Astrocyte (in vitro differentiated cells and primary cell): ENCODE measurements at regions not wholly inside any gene's neighbourhood (a gene's known extent, or its start where the extent isn't known, plus 50 kb on each side); places are given as distances from the start of the nearest gene placed in this dataset.

Experiments
- DNase-seq: peaks from one replicate; pipeline ENCODE4 v3.0.0-alpha.2; 2010; ENCODE audit warnings: low read depth
- FAIRE-seq: peaks from 2 replicates; lab custom pipeline; 2011; peaks lifted over from hg19 to GRCh38; lab: Jason Lieb, UNC
- H2AFZ ChIP-seq: 2 replicates; pipeline ENCODE4 v1.6.0; 2012; ENCODE audit warnings: low read depth, low read length, inconsistent platforms
- H3K27ac ChIP-seq: 2 replicates; pipeline ENCODE4 v1.5.1; 2011; ENCODE audit warnings: low read depth, low read length, inconsistent platforms
- H3K27me3 ChIP-seq: 2 replicates; pipeline ENCODE4 v1.6.0; 2011; ENCODE audit warnings: low read length, inconsistent platforms; ENCODE audit not compliant: insufficient read depth
- H3K36me3 ChIP-seq: 2 replicates; pipeline ENCODE4 v1.5.1; 2011; ENCODE audit warnings: low read length, inconsistent platforms; ENCODE audit not compliant: insufficient read depth
- H3K4me1 ChIP-seq: 2 replicates; pipeline ENCODE4 v1.5.1; 2011; ENCODE audit warnings: low read length, inconsistent platforms; ENCODE audit not compliant: insufficient read depth
- H3K4me2 ChIP-seq: 2 replicates; pipeline ENCODE4 v1.6.0; 2012; ENCODE audit warnings: low read length, inconsistent platforms
- H3K4me3 ChIP-seq: 2 replicates; pipeline ENCODE4 v1.5.1; 2011; ENCODE audit warnings: low read depth, mild to moderate bottlenecking, low read length, inconsistent platforms; ENCODE audit not compliant: insufficient read depth
- H3K79me2 ChIP-seq: 2 replicates; pipeline ENCODE4 v1.6.0; 2012; ENCODE audit warnings: mild to moderate bottlenecking, low read length, inconsistent platforms; ENCODE audit not compliant: insufficient read depth
- H3K9ac ChIP-seq: 2 replicates; pipeline ENCODE4 v1.6.0; 2012; ENCODE audit warnings: mild to moderate bottlenecking, low read length, inconsistent platforms
- H3K9me3 ChIP-seq: 2 replicates; pipeline ENCODE4 v1.5.1; 2012; ENCODE audit warnings: low read depth, mild to moderate bottlenecking, low read length, inconsistent platforms; ENCODE audit not compliant: insufficient read depth
- H4K20me1 ChIP-seq: 2 replicates; pipeline ENCODE4 v1.6.0; 2012; ENCODE audit warnings: low read length, inconsistent platforms; ENCODE audit not compliant: insufficient read depth
- H3K27ac Mint-ChIP-seq: one replicate; pipeline ENCODE4 v1.8.0; 2021; ENCODE audit warnings: mild to moderate bottlenecking, mixed read lengths; ENCODE audit not compliant: unreplicated experiment
- H3K27me3 Mint-ChIP-seq: one replicate; pipeline ENCODE4 v1.8.0; 2021; ENCODE audit warnings: low read depth, mixed read lengths; ENCODE audit not compliant: unreplicated experiment
- H3K36me3 Mint-ChIP-seq: one replicate; pipeline ENCODE4 v1.8.0; 2021; ENCODE audit warnings: low read depth, mixed read lengths; ENCODE audit not compliant: unreplicated experiment
- H3K4me1 Mint-ChIP-seq: one replicate; pipeline ENCODE4 v1.8.0; 2021; ENCODE audit warnings: low read depth, mixed read lengths; ENCODE audit not compliant: unreplicated experiment
- H3K4me3 Mint-ChIP-seq: one replicate; pipeline ENCODE4 v1.8.0; 2021; ENCODE audit warnings: mild to moderate bottlenecking, moderate library complexity, mixed read lengths; ENCODE audit not compliant: unreplicated experiment
- H3K9me3 Mint-ChIP-seq: one replicate; pipeline ENCODE4 v1.8.0; 2021; ENCODE audit warnings: mild to moderate bottlenecking, mixed read lengths; ENCODE audit not compliant: unreplicated experiment
- CTCF ChIP-seq: IDR thresholded peaks from 2 replicates; pipeline ENCODE4 v1.5.1; 2011; ENCODE audit warnings: low read depth, mild to moderate bottlenecking, inconsistent platforms, low read length, moderate library complexity; ENCODE audit not compliant: insufficient read depth
- EZH2 ChIP-seq: IDR thresholded peaks from 2 replicates; pipeline ENCODE4 v1.6.1; 2012; ENCODE audit warnings: mild to moderate bottlenecking, low read length, inconsistent platforms; ENCODE audit not compliant: insufficient read depth

DNA sequence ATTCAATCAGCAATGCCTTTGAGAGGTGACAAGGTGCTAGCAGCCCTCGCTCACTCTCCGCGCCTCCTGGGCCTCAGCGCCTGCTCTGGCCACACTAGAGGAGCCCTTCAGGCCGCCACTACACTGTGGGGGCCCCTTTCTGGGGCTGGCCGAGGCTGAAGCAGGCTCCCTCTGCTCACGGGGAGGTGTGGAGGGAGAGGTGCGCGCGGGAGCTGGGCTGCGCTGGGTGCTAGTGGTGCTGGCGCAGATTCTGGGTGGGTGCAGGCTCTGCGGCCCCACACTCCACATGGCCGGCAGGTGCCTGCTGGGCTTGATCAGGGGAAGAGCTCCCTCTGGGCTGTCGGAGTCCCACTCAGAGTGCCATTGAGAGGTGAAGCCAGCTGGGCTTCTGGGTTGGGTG, 351.0 kb downstream of the GASK1B start:
- Histone ChIP-seq H2AFZ (no peak overlapping the region), H3K4me3 (no peak overlapping the region), H3K9me3 (no peaks in the 10 kb centered on the region), H3K36me3 (no peaks in the 10 kb centered on the region), H3K9ac (no peak overlapping the region), H3K79me2 (no peaks in the 10 kb centered on the region), H4K20me1 (no peaks in the 10 kb centered on the region), H3K4me1 (no peaks in the 10 kb centered on the region), H3K4me2 (no peak overlapping the region), H3K27ac (no peak overlapping the region), H3K27me3 (no peaks in the 10 kb centered on the region)
- Mint-ChIP-seq H3K27ac (no peak overlapping the region), H3K36me3 (no peaks in the 10 kb centered on the region), H3K4me1 (no peaks in the 10 kb centered on the region), H3K27me3 (peaks cover 3% of the 10 kb centered on the region), H3K4me3 (no peak overlapping the region), H3K9me3 (peaks cover 2% of the 10 kb centered on the region)
- TF ChIP-seq EZH2 (no peak), CTCF (no peak)
- no peak for FAIRE-seq
- no peak for DNase-seq

GRCh38 chr4:157819693-157820464, 352.9 kb downstream of the GASK1B start:
- no peak overlapping the region for H3K4me3 ChIP-seq
- no peak overlapping the region for H3K9ac ChIP-seq
- H3K27ac Mint-ChIP-seq, result no peak overlapping the region
- H3K27ac ChIP-seq, result no peak overlapping the region
- no peak overlapping the region for H3K4me2 ChIP-seq
- no peak overlapping the region for H2AFZ ChIP-seq
- no peaks in the 10 kb centered on the region for H3K4me1 Mint-ChIP-seq
- TF ChIP-seq CTCF (no peak), EZH2 (no peak)
- no peaks in the 10 kb centered on the region for H3K79me2 ChIP-seq
- H4K20me1 ChIP-seq, result no peaks in the 10 kb centered on the region
- no peaks in the 10 kb centered on the region for H3K36me3 Mint-ChIP-seq
- no peaks in the 10 kb centered on the region for H3K9me3 ChIP-seq
- FAIRE-seq (no peak), DNase-seq (no peak)
- peaks cover 3% of the 10 kb centered on the region for H3K27me3 Mint-ChIP-seq
- no peaks in the 10 kb centered on the region for H3K36me3 ChIP-seq
- peaks cover 2% of the 10 kb centered on the region for H3K9me3 Mint-ChIP-seq
- H3K4me3 Mint-ChIP-seq, result no peak overlapping the region
- no peaks in the 10 kb centered on the region for H3K27me3 ChIP-seq
- no peaks in the 10 kb centered on the region for H3K4me1 ChIP-seq
